Spinal cord (tissue), 9 donors: ENCODE measurements at regions not wholly inside any gene's neighbourhood (a gene's known extent, or its start where the extent isn't known, plus 50 kb on each side); places are given as distances from the start of the nearest gene placed in this dataset.

Experiments used
- DNase-seq, 6 donors: peaks; one replicate each; pipeline versions ENCODE4 v3.0.0 to v3.0.0-alpha.2; 2013 to 2015; ENCODE audit warnings: low spot score in 6 of 6, low read depth in 4 of 6
- H3K27ac ChIP-seq: one replicate; pipeline ENCODE4 v1.5.1; 2013; ENCODE audit warnings: low read depth, low read length, control low read depth
- H3K27me3 ChIP-seq: one replicate; pipeline ENCODE4 v1.6.1; 2013; ENCODE audit warnings: low read length; ENCODE audit not compliant: control insufficient read depth, insufficient read depth
- H3K36me3 ChIP-seq: one replicate; pipeline ENCODE4 v1.6.1; 2013; ENCODE audit warnings: low read length; ENCODE audit not compliant: control insufficient read depth, insufficient read depth
- H3K4me1 ChIP-seq: one replicate; pipeline ENCODE4 v1.6.1; 2013; ENCODE audit warnings: low read length; ENCODE audit not compliant: control insufficient read depth, insufficient read depth
- H3K4me3 ChIP-seq: one replicate; pipeline ENCODE4 v1.5.1; 2013; ENCODE audit warnings: low read depth, low read length, control low read depth
- H3K9me3 ChIP-seq: one replicate; pipeline ENCODE4 v1.6.1; 2013; ENCODE audit warnings: low read length; ENCODE audit not compliant: control insufficient read depth, insufficient read depth
- WGBS: methylation state at CpG from one replicate; pipeline ENCODE4 v1.1.5; 2013; ENCODE audit warnings: missing lambda C conversion rate; ENCODE audit not compliant: insufficient coverage; 5-methylcytosine and 5-hydroxymethylcytosine counted together
- donor health status: healthy.

- WGBS = 63% methylated on average over 1 of the region's 8 CpGs
- no peaks in the 10 kb centered on the region for H3K36me3 ChIP-seq
- no peaks in the 10 kb centered on the region for H3K27me3 ChIP-seq
- H3K9me3 ChIP-seq = no peaks in the 10 kb centered on the region
- H3K27ac ChIP-seq = no peak overlapping the region
- peak in 2 of 6 donors; percentile 13 to 14 for DNase-seq
- H3K4me3 ChIP-seq = no peak overlapping the region
- no peaks in the 10 kb centered on the region for H3K4me1 ChIP-seq
Observed at GRCh38 chr14:22265319-22266141, 323.5 kb downstream of the DAD1 start.

- H3K27ac ChIP-seq = no peak overlapping the region
- no peak for DNase-seq
Observed at GRCh38 chr14:22264759-22265158, 324.3 kb downstream of the DAD1 start.

DNA sequence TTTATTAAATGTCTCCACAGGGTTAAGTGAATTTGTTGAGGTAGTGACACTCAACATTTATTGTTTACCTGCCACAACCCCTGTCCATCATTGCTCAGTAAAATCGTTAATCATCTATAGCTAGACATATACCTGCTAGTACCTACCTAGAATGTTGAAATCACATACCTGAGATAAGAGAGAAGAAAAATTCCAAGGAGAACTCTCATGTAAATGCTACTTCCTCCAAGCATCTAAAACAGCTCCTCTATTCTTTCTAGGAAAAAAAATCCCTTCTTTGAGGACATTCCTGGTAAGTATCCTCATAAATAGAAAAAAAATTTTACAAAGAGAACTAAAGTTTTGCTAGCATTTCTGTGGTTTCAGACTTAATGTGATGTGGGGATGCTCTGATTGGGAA is 325.1 kb downstream of the DAD1 start:
- H3K4me1 ChIP-seq = no peaks in the 10 kb centered on the region

More at GRCh38 chr14:22264759-22265158, 324.3 kb downstream of the DAD1 start:
- H3K27me3 ChIP-seq = no peaks in the 10 kb centered on the region
- H3K4me3 ChIP-seq = no peak overlapping the region
- no CpG with 5 or more reads among the region's 1 CpG for WGBS
- no peaks in the 10 kb centered on the region for H3K4me1 ChIP-seq
- no peaks in the 10 kb centered on the region for H3K9me3 ChIP-seq
- no peaks in the 10 kb centered on the region for H3K36me3 ChIP-seq

DNA sequence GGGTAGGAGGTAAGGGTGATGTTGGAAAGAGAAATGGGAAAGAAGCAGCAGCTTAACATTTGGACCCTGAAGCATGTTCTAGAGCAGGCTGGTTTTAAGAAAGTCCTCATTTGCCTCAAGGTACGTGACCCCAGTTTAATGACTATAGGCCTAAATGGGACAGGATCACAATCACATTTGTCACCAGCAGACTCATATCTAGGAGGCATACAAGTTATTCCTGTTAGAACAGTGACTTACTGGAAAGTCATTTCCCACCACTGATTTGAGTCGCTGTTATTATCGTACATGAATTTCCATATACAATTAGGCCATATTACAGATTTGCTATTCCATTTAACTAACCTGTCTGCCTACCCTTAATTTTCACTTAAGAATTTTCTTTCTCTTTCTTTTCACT is 326.1 kb downstream of the DAD1 start:
- Histone ChIP-seq H3K4me3 (no peak overlapping the region), H3K27me3 (no peaks in the 10 kb centered on the region), H3K36me3 (no peaks in the 10 kb centered on the region), H3K4me1 (no peaks in the 10 kb centered on the region), H3K9me3 (no peaks in the 10 kb centered on the region), H3K27ac (no peak overlapping the region)
- no peak for DNase-seq
- WGBS = 100% methylated on average over 3 of the region's 3 CpGs

More for the DNA sequence above, 325.1 kb downstream of the DAD1 start:
- Histone ChIP-seq H3K27me3 (no peaks in the 10 kb centered on the region), H3K4me3 (no peak overlapping the region), H3K27ac (no peak overlapping the region), H3K36me3 (no peaks in the 10 kb centered on the region), H3K9me3 (no peaks in the 10 kb centered on the region)
- DNase-seq = no peak
- no CpG with 5 or more reads among the region's 1 CpG for WGBS

- no peak overlapping the region for H3K4me3 ChIP-seq
Observed at GRCh38 chr14:22255017-22255950, 333.7 kb downstream of the DAD1 start.

DNA sequence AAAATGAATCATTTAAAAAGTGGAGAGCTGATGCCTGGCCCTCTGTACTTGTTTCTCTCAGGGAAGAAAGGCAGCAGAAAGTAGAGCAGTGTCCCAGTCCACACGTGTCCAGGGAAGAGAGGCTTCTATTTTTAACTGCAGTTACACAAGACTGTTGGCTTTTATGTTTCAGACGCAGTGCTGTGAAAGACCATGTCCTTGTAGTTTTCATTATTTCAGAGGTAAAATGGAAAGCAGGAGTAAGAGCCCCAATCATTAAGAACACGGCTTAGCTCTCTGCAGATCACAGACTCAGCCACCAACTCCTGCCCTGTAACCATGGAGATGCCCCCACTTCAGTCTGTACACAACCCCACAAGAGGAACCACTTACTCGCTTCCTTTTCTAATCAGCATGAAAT is 336.3 kb downstream of the DAD1 start:
- no peaks in the 10 kb centered on the region for H3K4me1 ChIP-seq
- no peak overlapping the region for H3K4me3 ChIP-seq
- 40% methylated on average over 1 of the region's 4 CpGs for WGBS
- H3K36me3 ChIP-seq = no peaks in the 10 kb centered on the region
- DNase-seq = peak in 1 of 6 donors; percentile 43
- no peaks in the 10 kb centered on the region for H3K9me3 ChIP-seq
- H3K27ac ChIP-seq = no peak overlapping the region
- H3K27me3 ChIP-seq = no peaks in the 10 kb centered on the region

More at GRCh38 chr14:22255017-22255950, 333.7 kb downstream of the DAD1 start:
- 59% methylated on average over 2 of the region's 5 CpGs for WGBS
- Histone ChIP-seq H3K4me1 (no peaks in the 10 kb centered on the region), H3K27me3 (no peaks in the 10 kb centered on the region), H3K27ac (peak overlapping the region; percentile 11), H3K9me3 (no peaks in the 10 kb centered on the region), H3K36me3 (no peaks in the 10 kb centered on the region)
- peak in 2 of 6 donors; percentile 22 to 85 for DNase-seq

DNA sequence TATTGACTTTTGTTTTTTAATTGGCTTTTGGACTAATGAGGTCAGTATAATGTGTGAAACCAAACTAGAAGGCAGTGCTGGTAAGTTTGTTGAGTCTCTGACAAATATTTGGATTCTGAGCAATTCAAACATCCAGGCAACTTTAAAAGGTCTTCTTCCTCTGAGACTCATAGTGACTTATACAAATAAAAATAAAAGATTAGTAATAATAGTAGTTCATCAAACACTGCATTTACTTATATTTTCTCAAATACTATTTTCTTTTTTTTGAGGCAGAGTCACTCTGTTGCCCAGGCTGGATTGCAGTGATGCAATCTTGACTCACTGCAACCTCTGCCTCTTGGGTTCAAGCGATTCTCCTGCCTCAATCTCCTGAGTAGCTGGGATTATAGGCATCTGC is 337.9 kb downstream of the DAD1 start:
- no peaks in the 10 kb centered on the region for H3K36me3 ChIP-seq
- WGBS = 43% methylated on average over 1 of the region's 1 CpG
- H3K27ac ChIP-seq = no peak overlapping the region
- H3K4me1 ChIP-seq = no peaks in the 10 kb centered on the region
- no peak overlapping the region for H3K4me3 ChIP-seq
- no peak for DNase-seq
- H3K9me3 ChIP-seq = no peaks in the 10 kb centered on the region
- H3K27me3 ChIP-seq = no peaks in the 10 kb centered on the region

DNA sequence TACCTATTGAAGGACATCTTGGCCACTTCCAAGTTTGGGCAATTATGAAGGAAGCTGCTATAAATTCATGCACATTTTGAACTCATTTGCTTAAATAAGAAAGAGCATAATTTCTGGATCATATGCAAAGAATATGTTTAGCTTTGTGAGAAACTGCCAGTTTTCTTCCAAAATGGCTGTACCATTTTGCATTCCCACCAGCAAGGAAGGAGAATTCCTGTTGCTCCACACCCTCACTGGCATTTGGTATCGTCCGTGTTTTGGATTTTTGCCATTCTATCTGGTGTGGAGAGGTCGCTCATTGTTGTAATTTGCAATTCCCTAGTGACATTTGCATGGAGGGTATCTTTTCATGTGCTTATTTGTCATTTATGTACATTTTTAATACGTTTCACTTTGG is 339.3 kb downstream of the DAD1 start:
- Histone ChIP-seq H3K27me3 (no peaks in the 10 kb centered on the region), H3K9me3 (no peaks in the 10 kb centered on the region), H3K36me3 (no peaks in the 10 kb centered on the region), H3K4me1 (no peaks in the 10 kb centered on the region), H3K4me3 (no peak overlapping the region), H3K27ac (no peak overlapping the region)
- peak in 1 of 6 donors; percentile 25 for DNase-seq
- WGBS = no CpG with 5 or more reads among the region's 4 CpGs

GRCh38 chr14:22243971-22244581 is 344.9 kb downstream of the DAD1 start:
- WGBS = 94% methylated on average over 3 of the region's 6 CpGs
- Histone ChIP-seq H3K4me3 (no peak overlapping the region), H3K9me3 (no peaks in the 10 kb centered on the region), H3K27me3 (no peaks in the 10 kb centered on the region), H3K4me1 (no peaks in the 10 kb centered on the region), H3K36me3 (no peaks in the 10 kb centered on the region), H3K27ac (no peak overlapping the region)
- DNase-seq = no peak
